ENCODE measurements at regions not wholly inside any gene's neighbourhood (a gene's known extent, or its start where the extent isn't known, plus 50 kb on each side); places are given as distances from the start of the nearest gene placed in this dataset.
"Not testable (repeated sequence)": the region's sequence is repeated elsewhere in the genome, so short reads cannot be mapped to it uniquely, and the experiment has no call there.

DNA sequence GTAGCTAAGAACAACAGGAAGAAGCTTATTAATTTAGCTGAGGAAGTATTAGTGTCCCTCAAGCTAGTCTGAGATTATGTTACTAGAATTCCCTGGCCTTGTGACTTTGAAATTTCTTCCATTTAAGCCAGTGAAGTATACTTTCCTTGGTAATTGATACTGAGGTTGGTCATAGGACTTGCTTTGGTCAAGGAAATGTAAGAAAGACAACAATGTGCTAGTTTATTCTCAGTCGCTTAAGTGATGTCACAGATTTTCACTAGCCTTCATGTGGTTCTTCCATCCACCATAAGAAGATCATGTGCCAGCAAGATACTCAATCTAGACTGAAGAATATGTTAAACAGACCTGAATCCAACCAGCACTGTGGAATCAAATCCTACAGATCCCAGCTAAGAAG lies 1140.1 kb downstream of the TECRL start:
- DNase-seq (ENCODE audit: low spot score) = peak; percentile 39

DNA sequence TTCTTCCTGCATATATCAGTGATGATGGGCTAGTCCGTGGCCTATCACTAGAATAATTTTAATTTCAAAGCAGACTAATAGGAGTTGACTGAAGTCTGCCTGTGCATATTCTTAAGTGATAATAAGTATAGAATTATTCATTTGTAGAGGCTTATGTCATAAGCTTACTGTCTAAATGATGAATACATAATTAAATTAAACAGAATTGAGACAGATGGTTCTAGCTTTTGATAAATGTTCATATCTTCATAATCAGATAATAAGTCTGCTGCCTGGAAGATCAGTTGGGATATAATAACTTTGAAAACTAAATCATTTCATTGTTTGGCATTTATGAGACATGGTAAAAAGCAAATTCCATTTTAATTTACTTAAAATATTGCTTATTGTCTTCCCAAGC lies 1175.6 kb downstream of the TECRL start:
- DNase-seq (ENCODE audit: low spot score) = no peak

DNA sequence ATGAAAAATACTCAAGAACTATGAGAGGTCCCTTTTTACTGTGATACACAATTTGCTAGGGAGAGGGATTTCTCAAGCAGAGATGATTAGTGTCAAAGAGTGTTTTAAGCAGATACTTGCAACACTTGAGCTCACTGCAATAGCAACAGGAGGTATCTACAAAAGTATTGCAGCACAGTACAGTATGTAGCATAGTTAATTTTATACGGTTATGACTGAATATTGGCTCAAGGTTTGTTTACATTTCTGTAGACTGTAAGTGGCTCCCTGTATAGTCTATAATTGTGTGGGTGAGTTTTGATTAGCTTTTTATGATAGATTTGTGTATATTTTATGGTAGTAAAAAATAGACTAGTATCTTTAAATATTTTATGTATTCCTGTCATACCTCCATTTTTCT lies 1177.2 kb downstream of the TECRL start:
- DNase-seq (ENCODE audit: low spot score) = no peak

DNA sequence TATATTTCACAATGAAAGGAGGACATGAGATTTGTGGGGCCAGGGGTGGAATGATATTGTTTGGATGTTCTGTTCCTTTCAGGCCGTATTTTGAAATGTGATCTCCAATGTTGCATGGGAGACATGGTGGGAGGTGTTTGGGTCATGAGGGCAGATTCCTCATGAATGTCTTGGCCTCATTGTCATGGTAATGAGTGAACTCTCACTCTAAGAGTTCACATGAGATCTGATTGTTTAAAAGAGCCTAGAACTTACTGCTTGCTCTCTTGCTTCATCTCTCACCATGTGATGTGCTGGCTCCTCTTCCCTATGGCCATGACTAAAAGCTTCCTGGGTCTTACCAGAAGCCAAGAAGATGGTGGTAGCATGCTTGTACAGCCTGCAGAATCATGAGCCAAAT lies 1183.0 kb downstream of the TECRL start:
- DNase-seq (ENCODE audit: low spot score) = no peak

DNA sequence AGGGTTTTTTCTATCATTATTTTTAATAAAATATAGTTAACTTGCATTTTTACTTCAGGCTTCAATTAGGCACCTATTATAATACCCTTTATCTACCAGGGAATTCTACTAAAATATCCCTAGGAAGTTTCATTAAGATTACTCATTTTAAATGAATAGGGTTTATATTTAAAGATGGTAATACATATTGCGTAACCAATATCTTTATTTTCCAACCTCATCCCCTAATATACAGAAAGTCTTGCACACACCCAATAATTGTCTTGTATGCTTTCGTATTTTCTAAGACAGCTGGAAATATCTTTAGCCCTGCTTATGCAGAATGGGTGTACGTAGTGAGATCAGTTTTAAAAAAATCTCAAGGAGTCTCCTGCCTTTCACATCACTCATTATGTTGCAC lies 1186.8 kb downstream of the TECRL start:
- DNase-seq (ENCODE audit: low spot score) = no peak

DNA sequence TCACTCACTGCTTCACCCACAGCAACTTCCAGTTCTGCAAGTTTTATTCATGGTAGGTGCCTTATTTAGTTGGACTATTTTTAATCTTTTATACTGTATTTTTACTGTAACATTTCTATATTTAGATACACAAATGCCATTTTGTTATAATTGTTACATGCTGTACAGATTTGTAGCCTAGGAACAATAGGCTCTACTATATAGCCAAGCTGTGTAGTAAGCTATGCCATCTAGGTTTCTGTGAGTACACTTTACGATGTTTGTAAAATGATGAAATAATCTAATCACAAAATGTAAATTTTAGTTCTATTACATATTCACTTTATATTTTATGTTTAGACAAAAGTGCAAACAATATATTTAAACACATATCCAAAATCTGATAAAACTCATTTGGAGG lies 1187.8 kb downstream of the TECRL start:
- DNase-seq (ENCODE audit: low spot score) = no peak

DNA sequence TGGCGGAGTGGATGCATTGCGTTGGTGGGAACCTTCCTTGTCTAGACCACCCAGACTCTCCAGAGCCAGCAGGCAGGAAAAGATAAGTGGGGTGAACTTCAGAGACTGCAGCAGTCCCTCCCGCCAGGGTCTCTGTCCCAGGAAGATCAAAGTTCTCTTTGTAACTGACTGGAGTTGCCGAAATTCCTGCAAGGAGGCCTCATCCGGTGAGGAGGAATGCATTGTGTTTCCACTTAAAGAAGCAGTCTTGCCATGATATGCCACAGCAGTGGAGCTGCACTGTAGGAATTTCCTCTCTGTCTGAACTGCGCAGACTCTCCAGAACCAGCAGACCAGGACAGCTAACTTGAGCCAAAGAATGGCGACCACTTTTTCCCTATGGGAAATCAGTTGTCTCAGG lies 1190.4 kb downstream of the TECRL start:
- DNase-seq (ENCODE audit: low spot score) = no peak

DNA sequence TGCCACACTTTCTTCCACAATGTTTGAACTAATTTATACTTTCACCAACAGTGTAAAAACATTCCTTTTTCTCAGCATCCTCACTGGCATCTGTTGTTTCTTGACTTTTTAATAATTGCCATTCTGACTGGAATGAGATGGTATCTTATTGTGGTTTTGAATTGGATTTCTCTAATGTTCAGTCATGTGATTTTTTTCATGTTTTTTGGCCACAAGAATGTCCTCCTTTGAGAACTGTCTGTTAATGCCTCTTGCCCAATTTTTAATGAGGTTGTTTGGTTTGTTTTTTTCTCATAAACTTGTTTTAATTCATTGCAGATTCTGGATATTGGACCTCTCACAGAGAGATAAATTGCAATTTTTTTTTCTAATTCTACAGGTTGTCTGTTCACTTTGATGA lies 1195.2 kb downstream of the TECRL start:
- DNase-seq (ENCODE audit: low spot score) = no peak

DNA sequence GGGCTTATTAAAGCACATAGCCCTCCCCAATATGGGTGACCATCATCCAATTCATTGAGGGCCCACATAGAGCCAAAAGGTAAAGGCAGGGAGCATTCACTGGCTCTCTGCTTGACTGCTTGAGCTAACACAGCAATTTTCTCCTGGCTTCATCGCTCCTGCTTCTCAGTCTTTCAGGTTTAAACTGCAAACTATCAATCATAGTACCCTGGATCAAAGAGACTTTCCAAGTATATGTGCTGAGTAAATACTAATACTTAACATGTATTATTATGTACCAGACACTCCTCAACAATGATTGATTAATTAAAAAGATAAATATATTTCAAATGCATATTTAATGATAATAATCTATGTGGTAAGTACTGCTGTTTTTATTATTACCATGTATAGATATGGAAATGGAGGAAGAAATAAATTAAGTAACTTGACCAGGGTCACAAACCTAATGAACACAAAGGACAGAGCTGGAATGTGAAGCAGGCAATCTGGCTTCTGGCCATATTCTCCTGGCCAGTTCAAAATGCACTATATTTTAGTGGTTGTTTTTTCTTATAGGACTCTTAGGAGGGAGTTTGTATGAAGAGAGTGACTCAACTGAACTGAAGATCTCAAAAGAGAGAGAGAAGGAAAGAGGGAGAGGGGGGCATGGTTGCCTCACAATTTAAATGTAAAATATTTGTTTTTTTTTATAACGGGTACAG lies 1197.3 kb downstream of the TECRL start:
- no peak for DNase-seq (ENCODE audit: low spot score)

DNA sequence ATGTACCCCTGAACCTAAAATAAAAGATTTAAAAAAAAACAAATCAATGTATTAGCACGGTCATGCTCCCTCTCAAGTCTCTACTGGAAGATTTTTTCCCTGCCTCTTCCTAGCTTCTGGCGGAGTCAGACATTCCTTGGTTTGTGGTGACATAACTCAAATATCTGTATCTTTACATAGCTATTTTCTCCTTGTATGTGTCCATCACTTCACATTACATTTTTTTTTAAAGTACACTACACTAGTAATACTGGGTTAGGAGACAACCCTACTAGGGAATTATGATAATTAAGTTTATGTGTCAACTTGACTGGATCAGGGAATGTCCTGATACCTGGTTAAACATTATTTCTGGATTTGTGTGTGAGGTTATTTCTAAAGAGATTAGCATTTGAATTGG lies 1197.9 kb downstream of the TECRL start:
- DNase-seq (ENCODE audit: low spot score) = no peak

DNA sequence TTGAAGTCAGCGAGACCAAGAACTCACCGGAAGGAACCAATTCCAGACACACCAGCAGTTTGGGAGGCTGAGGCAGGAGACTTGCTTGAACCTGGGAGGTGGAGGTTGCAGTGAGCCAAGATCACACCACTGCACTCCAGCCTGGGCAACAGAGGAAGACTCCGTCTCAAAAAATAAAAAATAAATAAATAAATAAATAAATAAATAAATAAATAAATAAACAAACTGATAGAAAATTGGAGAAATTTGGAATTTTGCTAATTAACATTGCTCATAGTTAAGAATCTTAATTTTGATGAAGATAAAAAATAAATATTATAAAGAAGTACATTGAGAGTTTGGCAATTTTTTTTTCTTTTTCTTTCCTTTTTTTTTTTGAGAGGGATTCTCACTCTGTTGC lies 1216.2 kb downstream of the TECRL start:
- not testable (repeated sequence) for DNase-seq (ENCODE audit: low spot score)

DNA sequence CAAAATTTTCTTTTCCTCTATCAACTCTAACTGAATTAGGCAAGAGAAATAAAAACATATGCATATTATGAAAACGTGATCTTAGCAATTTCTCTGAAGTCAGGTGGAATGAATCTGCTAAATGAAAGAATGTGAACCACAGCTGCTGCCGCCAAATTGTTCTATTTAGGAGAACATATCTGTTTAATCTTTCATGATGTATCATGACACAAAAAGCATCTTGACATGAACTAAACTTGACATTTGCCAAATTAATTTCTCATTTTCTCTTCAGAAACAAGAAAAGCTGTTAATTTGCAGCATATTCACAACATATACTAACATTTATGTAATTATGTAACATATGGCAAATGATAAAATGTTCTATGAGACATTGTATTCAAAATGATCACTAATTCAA lies 1237.9 kb downstream of the TECRL start:
- DNase-seq (ENCODE audit: low spot score) = no peak

DNA sequence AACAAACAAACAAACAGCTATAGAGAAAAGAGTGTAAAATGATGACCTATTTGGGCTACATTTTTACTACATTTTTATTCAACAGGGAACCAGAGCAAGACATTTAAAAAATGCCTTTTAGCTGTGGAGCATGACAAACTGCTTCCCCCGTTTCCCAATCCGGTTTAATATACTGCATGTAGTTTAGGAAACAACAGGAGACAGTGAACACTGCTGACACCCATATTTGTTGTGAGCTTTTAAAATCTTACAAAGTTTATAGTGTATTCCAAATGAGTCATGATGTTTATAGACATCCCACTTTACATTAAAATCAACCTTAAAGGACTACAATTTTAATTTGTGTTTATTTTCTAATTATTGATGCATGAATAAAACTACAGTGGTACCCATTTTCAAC lies 1238.3 kb downstream of the TECRL start:
- no peak for DNase-seq (ENCODE audit: low spot score)

DNA sequence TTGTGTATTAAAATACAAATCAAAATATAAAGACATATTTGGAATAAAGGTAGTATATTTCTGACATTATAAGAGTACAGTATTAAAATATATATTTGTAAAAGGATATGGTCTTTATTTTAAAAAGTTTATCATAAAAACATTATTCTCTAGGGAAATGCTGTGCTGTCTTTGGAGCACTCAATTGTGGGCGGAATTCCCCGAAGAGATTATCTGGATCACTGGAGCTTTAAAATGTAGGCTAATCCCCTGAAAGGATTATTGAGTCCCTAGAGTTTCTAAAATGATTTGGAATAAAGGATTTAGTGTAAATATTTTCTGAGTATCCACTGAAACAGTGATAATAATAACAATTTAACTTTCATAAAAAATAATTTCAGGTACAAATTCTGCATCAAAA lies 1239.4 kb downstream of the TECRL start:
- DNase-seq (ENCODE audit: low spot score) = no peak

DNA sequence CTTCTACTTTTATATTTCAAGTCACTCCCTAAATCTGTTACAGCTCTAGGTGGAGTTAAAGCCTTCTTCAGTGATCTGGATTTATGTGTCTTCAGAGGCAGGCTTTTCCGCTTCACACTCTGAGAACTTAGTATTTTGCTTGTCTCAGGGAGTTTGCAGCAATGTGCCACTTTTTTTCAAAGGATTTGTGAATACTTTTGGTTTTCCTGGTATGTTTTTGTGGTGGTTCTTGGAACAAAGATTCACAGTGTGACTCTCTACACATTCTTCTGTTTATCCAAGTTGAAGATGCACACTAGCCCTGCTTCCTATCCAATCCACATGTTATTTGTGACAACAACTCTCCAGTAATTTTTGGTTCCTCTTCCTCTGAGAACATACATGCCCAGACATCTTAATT lies 1253.7 kb downstream of the TECRL start:
- DNase-seq (ENCODE audit: low spot score) = no peak

DNA sequence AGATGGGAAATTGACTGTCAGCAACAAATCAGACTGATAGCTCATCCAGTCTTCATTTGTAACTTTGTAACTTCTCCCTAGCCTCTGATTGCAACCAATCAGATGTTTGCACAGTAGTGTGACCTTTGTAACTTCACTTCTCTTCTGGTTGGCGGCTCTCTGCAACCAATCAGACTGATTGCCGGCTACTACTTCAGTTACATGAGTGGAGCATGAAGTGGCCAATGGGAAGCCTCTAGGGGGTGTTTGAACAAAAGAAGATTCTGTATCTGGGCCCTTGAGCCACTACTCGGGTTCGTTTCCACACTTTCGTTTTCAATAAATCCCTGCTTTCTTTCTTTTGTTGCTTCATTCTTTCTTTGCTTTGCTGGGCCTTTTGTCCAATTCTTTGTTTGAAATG lies 1285.8 kb downstream of the TECRL start:
- DNase-seq (ENCODE audit: low spot score) = no peak

DNA sequence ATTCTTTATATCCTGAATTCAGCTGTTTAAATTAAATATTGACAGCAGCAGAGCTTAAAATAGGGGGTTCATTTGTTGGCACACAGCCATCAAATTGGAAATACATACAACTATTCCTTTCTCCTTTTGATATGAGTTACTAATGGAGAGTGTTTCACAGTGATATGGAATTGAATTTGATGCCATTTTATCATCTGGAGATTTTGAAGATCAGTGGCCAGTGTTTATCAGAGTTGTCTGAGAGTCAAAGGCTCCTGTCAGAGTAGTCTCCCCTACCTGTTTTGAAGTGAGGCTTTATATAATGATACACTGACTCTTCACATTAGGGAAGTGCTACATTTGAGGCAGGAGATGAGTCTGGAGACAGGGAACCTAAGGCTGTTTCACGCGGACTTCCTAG lies 1286.3 kb downstream of the TECRL start:
- no peak for DNase-seq (ENCODE audit: low spot score)

DNA sequence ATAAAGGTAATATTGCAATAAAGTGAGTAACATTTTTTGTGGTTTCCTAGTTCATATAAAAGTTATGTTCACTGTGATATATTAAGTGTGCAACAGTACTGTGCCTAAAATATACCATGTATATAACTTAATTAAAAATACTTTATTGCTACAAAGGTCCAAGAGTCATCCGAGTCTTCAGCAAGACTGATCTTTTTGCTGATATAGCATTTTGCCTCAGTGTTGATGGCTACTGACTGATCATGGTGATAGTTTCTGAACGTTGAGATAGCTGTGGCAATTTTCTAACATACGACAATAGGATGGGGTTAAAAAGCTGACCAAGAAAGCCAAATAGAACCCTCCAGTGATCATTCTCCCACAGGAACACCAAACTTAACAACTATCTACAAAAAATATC lies 1302.7 kb downstream of the TECRL start:
- no peak for DNase-seq (ENCODE audit: low spot score)

DNA sequence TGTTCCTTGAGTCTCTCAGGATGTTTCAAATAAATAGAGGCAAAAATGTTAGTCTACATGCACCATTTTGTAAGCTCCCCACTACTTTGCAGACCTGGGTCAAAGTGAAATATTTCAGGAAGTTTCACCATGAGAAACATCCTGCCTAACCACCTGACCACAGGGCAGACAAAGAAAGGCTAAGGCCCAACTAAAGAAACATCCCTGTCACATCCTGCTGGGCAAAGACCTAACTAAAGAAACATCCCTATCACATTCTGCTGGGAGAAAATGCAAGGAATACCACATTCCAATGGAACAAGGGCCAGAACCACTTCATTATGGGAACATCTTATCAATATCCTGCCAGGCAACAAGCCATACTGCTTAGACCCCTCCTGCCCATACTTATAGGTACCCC lies 1303.4 kb downstream of the TECRL start:
- no peak for DNase-seq (ENCODE audit: low spot score)

DNA sequence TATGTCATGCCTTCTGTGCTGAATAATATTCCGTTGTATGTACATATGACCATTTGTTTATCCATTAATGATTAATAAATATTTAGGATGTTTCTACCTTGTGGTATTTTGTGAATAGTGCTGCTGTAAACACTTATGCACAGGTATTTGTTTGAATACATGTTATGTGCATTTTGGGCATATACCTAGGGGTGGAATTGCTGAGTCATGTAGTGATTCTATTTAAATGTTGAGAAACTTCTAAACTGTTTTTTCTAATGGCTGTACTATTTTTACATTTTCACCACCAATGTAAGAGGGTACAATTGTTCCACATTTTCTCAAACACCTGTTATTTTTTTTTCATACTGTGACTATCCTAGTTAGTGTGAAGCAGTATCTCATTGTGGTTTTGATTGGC lies 1318.6 kb downstream of the TECRL start:
- no peak for DNase-seq (ENCODE audit: low spot score)

DNA sequence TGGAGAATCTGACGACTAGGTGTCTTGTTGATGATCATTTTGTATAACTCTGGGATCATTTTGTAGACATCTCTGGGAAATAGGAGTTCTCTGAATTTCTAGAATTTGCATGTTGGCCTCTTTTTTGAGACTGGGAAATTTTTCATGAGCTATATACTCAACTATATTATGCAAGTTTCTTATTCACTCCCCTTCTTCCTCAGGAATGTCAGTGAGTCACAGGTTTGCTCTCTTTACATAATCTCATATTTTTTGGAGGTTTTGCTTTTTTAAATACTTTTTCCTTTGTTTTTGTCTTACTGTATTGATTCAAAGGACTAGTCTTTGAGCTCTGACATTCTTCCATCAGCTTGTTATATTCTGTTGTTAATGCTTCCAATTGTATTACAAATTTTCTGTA lies 1324.2 kb downstream of the TECRL start:
- DNase-seq (ENCODE audit: low spot score) = no peak

DNA sequence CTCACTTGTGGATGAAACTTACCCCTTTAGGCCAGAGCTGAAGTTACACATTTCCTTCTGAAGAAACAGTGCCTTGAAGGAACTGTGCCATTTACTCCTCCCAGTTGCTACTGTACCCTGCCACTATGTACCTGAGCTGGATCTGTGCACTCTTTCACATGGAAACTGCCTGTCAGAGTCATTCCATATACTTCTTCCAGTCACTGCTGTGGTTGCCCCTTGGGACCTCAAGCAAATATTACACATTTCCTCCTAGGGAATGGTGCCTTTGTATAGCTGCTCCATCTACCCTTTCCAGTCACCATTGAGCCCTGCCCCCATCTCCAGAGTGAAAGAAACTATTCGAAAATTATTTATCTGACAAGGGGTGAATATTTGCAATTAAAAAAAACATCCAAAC lies 1328.3 kb downstream of the TECRL start:
- no peak for DNase-seq (ENCODE audit: low spot score)

DNA sequence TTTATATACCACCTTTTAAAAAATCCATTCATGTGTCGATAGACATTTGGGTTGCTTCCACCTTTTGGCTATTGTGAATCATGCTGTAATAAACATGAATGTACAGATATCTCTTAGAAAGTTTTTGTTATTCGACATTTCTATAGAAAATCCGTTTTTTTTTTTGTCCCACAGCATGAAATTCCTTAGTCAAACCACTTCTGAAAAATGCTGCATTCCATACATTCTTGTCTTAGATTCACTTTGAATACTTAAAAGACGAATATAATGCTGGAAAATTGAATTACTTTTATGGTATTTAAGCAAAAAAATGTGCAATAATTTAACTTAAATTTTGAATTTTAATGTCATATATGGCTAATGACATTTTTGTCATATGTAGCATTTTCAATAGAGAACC lies 1345.5 kb downstream of the TECRL start:
- peak; percentile 16 for DNase-seq (ENCODE audit: low spot score)

DNA sequence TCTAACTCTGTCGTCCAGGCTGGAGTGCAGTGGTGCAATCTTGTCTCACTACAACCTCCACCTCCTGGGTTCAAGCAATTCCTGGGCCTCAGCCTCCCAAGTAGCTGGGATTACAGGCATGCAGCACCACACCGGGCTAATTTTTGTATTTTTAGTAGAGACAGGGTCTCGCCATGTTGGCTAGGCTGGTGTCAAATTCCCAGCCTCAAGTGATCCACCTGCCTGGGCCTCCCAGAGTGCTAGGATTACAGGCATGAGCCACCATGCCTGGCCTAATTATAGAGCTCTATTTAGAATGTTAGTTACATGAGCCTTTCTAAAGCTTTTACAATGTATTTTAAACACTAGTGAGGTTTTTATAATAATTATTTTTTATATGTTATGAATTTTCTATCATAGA lies 1346.4 kb downstream of the TECRL start:
- not testable (repeated sequence) for DNase-seq (ENCODE audit: low spot score)

DNA sequence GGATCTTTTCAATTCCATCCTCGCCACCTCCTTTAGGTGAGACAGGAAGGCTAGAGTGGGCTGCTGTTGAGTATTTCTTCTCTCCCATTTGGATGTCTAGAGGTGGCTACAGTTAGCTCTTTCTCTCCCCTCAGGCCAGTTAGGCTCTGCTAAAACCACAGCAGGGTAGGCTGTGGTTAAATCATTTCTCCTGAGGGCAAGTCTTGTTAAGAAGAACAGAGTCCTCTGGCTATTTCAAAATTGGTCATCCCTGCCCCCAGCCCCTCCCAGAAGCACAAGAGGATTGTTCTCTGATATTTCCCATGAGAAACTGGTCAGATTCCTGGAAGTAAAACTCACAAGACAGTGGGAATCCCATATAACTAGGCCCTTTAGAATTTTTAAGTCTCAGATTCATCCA lies 1359.5 kb downstream of the TECRL start:
- DNase-seq (ENCODE audit: low spot score) = peak; percentile 26

Measured in COLO829 (cell line).